ENCODE measurements at regions not wholly inside any gene's neighbourhood (a gene's known extent, or its start where the extent isn't known, plus 50 kb on each side); places are given as distances from the start of the nearest gene placed in this dataset.

GRCh38 chr17:72345088-72345487 is 224.3 kb downstream of the SOX9 start:
- no peak for TF ChIP-seq RAD21 (conservative IDR thresholded peaks at IDR 0.05 in 1 of 2, IDR thresholded peaks at IDR 0.05 in 1 of 2)
- no peak for TF ChIP-seq E2F6 (IDR thresholded peaks at IDR 0.05; ENCODE audit: borderline replicate concordance, low read depth)
- TF ChIP-seq REST (IDR thresholded peaks at IDR 0.05), result no peak
- no peak for TF ChIP-seq CTCF (IDR thresholded peaks at IDR 0.05)
- TF ChIP-seq USF2 (IDR thresholded peaks at IDR 0.05), result no peak
- no peak for TF ChIP-seq POLR2A (IDR thresholded peaks at IDR 0.05; ENCODE audit: low read length)
- TF ChIP-seq FOXS1 (CRISPR knock-in tag; IDR thresholded peaks at IDR 0.05), result no peak
- no peak for TF ChIP-seq POLR2AphosphoS2 (conservative IDR thresholded peaks at IDR 0.05; ENCODE audit: low read length)
- TF ChIP-seq RFX5 (IDR thresholded peaks at IDR 0.05), result no peak
- TF ChIP-seq CHD4 (IDR thresholded peaks at IDR 0.05; ENCODE audit: borderline replicate concordance), result no peak
- TF ChIP-seq EP300 (IDR thresholded peaks at IDR 0.05), result no peak
